Fibroblast of lung (primary cell): ENCODE measurements at regions not wholly inside any gene's neighbourhood (a gene's known extent, or its start where the extent isn't known, plus 50 kb on each side); places are given as distances from the start of the nearest gene placed in this dataset.

ENCODE experiments used
- DNase-seq, 2 donors: peaks; one replicate each; pipeline versions ENCODE4 v3.0.0 to v3.0.0-alpha.2; 2010; ENCODE audit warnings: low read depth in 2 of 2
- H2AFZ ChIP-seq: 2 replicates; pipeline ENCODE4 v1.5.1; 2012; ENCODE audit warnings: low read length, control low read depth, inconsistent platforms
- H3K27ac ChIP-seq: 2 replicates; pipeline ENCODE4 v1.5.1; 2011; ENCODE audit warnings: low read length, control low read depth; ENCODE audit not compliant: insufficient read depth
- H3K27me3 ChIP-seq: 2 replicates; pipeline ENCODE4 v1.5.1; 2011; ENCODE audit warnings: mild to moderate bottlenecking, low read length; ENCODE audit not compliant: control insufficient read depth, insufficient read depth
- H3K36me3 ChIP-seq: 2 replicates; pipeline ENCODE4 v1.5.1; 2011; ENCODE audit warnings: low read length; ENCODE audit not compliant: control insufficient read depth, insufficient read depth
- H3K4me1 ChIP-seq: 2 replicates; pipeline ENCODE4 v1.5.1; 2011; ENCODE audit warnings: low read length; ENCODE audit not compliant: control insufficient read depth, insufficient read depth; ENCODE audit errors: extremely low read depth
- H3K4me2 ChIP-seq: 2 replicates; pipeline ENCODE4 v1.5.1; 2011; ENCODE audit warnings: low read length, control low read depth; ENCODE audit not compliant: insufficient read depth; ENCODE audit errors: extremely low read depth
- H3K4me3 ChIP-seq, 4 experiments: fragments of 200-600 bp in 1 of 4; sonication (generic) in 1 of 4; replicated peaks in 1 of 4; 2 replicates each; pipeline ENCODE4 v1.5.1; 2011 to 2016; ENCODE audit warnings: low read length in 4 of 4, low read depth in 3 of 4, mild to moderate bottlenecking in 3 of 4, control low read depth in 2 of 4, inconsistent platforms in 1 of 4, mixed read lengths in 1 of 4; ENCODE audit not compliant: insufficient read depth in 1 of 4; ENCODE audit errors: control extremely low read depth in 1 of 4
- H3K79me2 ChIP-seq: 2 replicates; pipeline ENCODE4 v1.5.1; 2012; ENCODE audit warnings: mild to moderate bottlenecking, low read length, inconsistent platforms; ENCODE audit not compliant: control insufficient read depth, insufficient read depth
- H3K9ac ChIP-seq: 2 replicates; pipeline ENCODE4 v1.5.1; 2011; ENCODE audit warnings: mild to moderate bottlenecking, low read length, control low read depth; ENCODE audit not compliant: insufficient read depth
- H3K9me3 ChIP-seq: 2 replicates; pipeline ENCODE4 v1.5.1; 2012; ENCODE audit warnings: low read depth, low read length; ENCODE audit not compliant: control insufficient read depth, insufficient read depth
- H4K20me1 ChIP-seq: 2 replicates; pipeline ENCODE4 v1.5.1; 2011; ENCODE audit warnings: low read length; ENCODE audit not compliant: control insufficient read depth, insufficient read depth; ENCODE audit errors: extremely low read depth
- CTCF ChIP-seq, 2 donors: IDR thresholded peaks in 1 of 2; conservative IDR thresholded peaks in 1 of 2; 1 replicate in 1 of 2; 2 replicates in 1 of 2; pipeline ENCODE4 v1.5.1; 2011 to 2012; ENCODE audit warnings: low read length in 2 of 2, control low read depth in 1 of 2, inconsistent platforms in 1 of 2, low read depth in 1 of 2, mild to moderate bottlenecking in 1 of 2
- EZH2 ChIP-seq: IDR thresholded peaks from 2 replicates; pipeline ENCODE4 v1.5.1; 2012; ENCODE audit warnings: low read length, control low read depth, mild to moderate bottlenecking; ENCODE audit errors: missing control alignments

GRCh38 chr13:42478531-42479156 is 95.3 kb upstream of the TNFSF11 start:
- Histone ChIP-seq H3K79me2 (no peaks in the 10 kb centered on the region), H3K4me3 (no peak overlapping the region), H3K36me3 (no peaks in the 10 kb centered on the region), H4K20me1 (no peaks in the 10 kb centered on the region), H3K27ac (no peak overlapping the region), H3K9ac (no peak overlapping the region), H3K4me1 (no peaks in the 10 kb centered on the region), H2AFZ (no peak overlapping the region), H3K27me3 (no peaks in the 10 kb centered on the region), H3K4me2 (no peak overlapping the region), H3K9me3 (no peaks in the 10 kb centered on the region)
- no peak for TF ChIP-seq EZH2
- TF ChIP-seq CTCF (conservative IDR thresholded peaks at IDR 0.05 in 1 of 2, IDR thresholded peaks at IDR 0.05 in 1 of 2; ENCODE audit: low read depth in 1 of 2, low read length in 2 of 2) = peak; percentile 29 to 64
- peak in 1 of 2 donors; percentile 68 for DNase-seq

GRCh38 chr13:42484386-42484785 is 89.6 kb upstream of the TNFSF11 start:
- TF ChIP-seq EZH2 (no peak), CTCF (conservative IDR thresholded peaks at IDR 0.05 in 1 of 2, IDR thresholded peaks at IDR 0.05 in 1 of 2; ENCODE audit: low read depth in 1 of 2, low read length in 2 of 2) (no peak)
- Histone ChIP-seq H3K27me3 (peaks cover 6% of the 10 kb centered on the region), H3K79me2 (no peaks in the 10 kb centered on the region), H3K4me2 (no peak overlapping the region), H3K36me3 (no peaks in the 10 kb centered on the region), H3K27ac (no peak overlapping the region), H2AFZ (no peak overlapping the region), H3K9me3 (no peaks in the 10 kb centered on the region), H3K9ac (no peak overlapping the region), H3K4me3 (no peak overlapping the region), H4K20me1 (peaks cover 2% of the 10 kb centered on the region), H3K4me1 (peaks cover 7% of the 10 kb centered on the region)
- DNase-seq = peak; percentile 40 to 47

- Histone ChIP-seq H3K9me3 (no peaks in the 10 kb centered on the region), H3K27me3 (peaks cover 9% of the 10 kb centered on the region), H3K36me3 (no peaks in the 10 kb centered on the region), H4K20me1 (peaks cover 2% of the 10 kb centered on the region), H3K27ac (no peak overlapping the region), H3K4me3 (no peak overlapping the region), H3K4me1 (peaks cover 7% of the 10 kb centered on the region), H3K4me2 (no peak overlapping the region), H3K79me2 (no peaks in the 10 kb centered on the region), H2AFZ (no peak overlapping the region), H3K9ac (no peak overlapping the region)
- no peak for DNase-seq
- TF ChIP-seq EZH2 = no peak
- TF ChIP-seq CTCF (conservative IDR thresholded peaks at IDR 0.05 in 1 of 2, IDR thresholded peaks at IDR 0.05 in 1 of 2; ENCODE audit: low read depth in 1 of 2, low read length in 2 of 2) = no peak
Measured at GRCh38 chr13:42485272-42485671, 88.7 kb upstream of the TNFSF11 start.
